ENCODE measurements at regions not wholly inside any gene's neighbourhood (a gene's known extent, or its start where the extent isn't known, plus 50 kb on each side); places are given as distances from the start of the nearest gene placed in this dataset.
A peak's percentile ranks its signal among the peaks of the same experiment; 100 is the strongest.
"Not testable (repeated sequence)": the region's sequence is repeated elsewhere in the genome, so short reads cannot be mapped to it uniquely, and the experiment has no call there.

DNA sequence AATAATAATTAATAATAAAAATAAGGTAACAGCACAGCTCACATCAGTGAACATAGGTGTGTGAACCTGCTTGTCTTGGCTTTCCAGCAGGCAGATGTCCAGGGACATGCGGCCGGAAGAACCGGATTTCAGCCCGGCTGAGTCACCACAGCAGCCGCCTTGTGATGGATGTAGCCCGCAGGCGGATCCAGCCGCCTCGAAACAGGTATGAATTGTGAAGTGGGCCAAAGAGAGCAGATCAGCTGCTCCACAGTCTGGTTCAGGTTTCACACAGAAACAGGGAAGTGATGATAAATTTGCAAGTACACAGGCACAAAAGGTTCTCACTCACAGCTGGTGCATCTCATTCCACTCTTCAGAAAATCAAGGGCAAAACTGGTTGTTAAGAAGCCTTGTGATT is 55.1 kb downstream of the ID4 start:
- DNase-seq: no peak

- DNase-seq: no peak
Measured at GRCh38 chr6:19895866-19896692, 58.9 kb downstream of the ID4 start.

DNA sequence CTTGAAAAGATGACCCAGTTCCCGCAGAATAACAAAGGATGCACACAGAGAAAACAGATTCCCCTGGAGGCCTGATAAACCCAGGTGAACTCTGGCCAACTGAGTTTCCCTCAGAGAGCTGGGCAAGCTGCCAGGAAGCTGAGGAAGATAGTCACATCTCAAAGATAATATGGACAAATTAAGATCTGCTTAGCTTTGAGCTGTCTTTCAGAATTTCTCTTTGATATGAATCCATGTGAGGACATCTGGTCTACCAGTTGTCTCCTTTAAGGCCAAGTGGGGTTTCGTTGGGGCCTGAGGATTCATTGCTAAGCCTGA is 59.5 kb downstream of the ID4 start:
- no peak for DNase-seq

- no peak for DNase-seq
Measured at GRCh38 chr6:19898141-19898740, 61.1 kb downstream of the ID4 start.

- DNase-seq: no peak
Measured at GRCh38 chr6:19902201-19902600, 65.0 kb downstream of the ID4 start.

GRCh38 chr6:19904408-19904807 is 67.2 kb downstream of the ID4 start:
- DNase-seq: not testable (repeated sequence)

DNA sequence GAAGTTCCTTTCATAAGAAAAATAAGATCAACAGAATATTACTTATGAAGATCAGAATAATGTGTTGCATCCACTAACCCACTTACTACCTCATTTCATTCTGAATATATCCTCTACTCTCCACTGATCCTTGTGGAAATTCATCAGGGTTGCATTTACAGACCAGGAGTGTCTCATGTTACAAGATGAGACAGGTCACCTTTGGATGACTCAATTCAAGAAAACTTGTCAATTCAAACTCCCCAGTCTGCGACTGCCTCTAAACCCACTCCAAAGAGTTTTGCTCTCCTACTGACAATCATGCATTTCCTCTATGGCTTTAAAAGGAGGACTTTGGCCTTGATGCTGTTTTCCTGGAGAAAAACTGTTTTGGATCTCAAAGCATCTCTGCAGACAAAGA is 68.4 kb downstream of the ID4 start:
- no peak for DNase-seq

- no peak for DNase-seq
Measured at GRCh38 chr6:19906171-19906570, 69.0 kb downstream of the ID4 start.

DNA sequence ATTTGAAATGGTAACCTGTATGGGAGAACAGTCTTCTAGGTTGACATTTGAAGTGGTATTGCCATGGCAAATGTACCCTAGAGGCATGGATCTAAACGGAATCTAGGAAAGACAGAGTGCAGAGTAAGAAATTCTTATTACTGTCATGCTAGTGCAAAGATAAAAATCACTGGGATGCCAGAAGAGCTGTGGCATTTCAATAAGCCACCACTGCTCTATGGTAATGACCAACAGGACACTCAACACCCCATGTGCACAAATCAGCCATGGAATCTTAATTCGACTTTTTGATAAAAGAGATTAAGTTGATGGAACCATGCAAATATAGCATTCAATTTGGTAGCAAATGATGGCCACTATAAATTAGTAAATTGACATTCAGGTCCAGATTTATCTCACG is 74.1 kb downstream of the ID4 start:
- DNase-seq: no peak

GRCh38 chr6:19918436-19918835 is 81.3 kb downstream of the ID4 start:
- no peak for DNase-seq

DNA sequence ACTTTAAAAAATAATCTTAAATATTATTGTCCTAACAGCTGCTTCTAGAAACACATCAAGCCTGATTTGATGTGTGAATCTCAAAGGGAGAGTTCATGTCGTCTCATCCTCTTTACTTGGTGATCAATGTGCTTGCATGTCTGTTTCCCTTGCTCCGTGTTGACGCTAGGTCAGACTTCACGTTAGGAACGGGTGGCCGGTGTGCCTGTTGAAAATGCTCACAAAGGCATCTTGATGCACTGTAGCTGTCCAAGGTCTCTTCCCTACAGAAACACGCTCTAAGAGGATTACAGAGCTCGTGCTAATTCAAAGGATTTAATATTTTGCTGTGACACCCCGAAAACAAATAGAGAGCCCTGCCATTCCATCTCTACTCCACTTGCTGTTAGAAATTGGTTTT is 84.6 kb downstream of the ID4 start:
- DNase-seq: no peak

- DNase-seq: no peak
Measured at GRCh38 chr6:19925533-19925932, 88.4 kb downstream of the ID4 start.

DNA sequence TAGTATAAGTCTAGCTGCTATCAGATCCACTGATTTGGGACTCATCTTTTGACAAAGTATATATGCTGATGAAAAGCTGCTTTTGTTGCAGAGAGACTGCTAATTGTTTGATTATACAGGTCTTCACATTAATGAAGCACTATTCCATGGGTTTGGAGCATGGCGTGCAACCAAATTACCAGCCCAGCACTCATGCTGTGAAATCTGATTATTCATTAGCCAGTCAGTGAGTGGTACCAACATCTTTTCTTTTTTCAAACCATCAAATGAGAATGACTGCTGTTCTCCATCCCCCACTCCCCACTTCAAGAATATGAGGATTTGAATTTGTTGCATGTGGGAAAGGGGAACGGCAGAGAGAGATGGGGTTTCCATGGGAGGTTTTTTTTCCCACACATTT is 91.3 kb downstream of the ID4 start:
- no peak for DNase-seq

GRCh38 chr6:19929312-19929711 is 92.1 kb downstream of the ID4 start:
- no peak for DNase-seq

DNA sequence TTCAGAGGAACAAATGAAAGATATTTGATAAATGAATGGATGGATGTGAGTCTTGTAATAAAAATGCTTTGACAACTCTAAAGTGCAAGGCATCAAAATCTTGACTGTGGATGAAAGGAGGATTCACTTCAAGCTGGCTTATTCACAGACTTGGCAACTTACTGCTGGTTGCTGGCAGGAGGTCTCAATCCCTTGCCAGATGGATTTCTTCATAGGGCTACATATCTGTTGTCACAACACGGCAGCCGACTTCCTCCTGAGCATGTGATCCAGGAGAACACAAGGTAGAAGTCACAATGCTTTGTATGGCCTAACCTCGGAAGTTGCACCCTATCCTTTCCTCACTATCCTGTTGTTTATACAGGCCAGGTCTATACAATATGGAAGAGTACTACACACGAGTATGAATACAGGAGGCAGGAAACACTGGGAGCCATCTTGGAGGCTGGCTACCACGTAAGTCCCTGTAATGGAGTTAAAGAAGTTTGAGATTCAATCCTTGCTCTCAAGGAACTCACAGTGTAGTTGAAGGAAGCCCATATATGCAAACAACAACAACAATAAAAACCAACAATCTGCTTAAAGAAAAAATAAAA is 97.9 kb downstream of the ID4 start:
- DNase-seq: peak; percentile 73

GRCh38 chr6:19939321-19939720 is 102.2 kb downstream of the ID4 start:
- DNase-seq: not testable (repeated sequence)

GRCh38 chr6:19939926-19940325 is 102.8 kb downstream of the ID4 start:
- not testable (repeated sequence) for DNase-seq

DNA sequence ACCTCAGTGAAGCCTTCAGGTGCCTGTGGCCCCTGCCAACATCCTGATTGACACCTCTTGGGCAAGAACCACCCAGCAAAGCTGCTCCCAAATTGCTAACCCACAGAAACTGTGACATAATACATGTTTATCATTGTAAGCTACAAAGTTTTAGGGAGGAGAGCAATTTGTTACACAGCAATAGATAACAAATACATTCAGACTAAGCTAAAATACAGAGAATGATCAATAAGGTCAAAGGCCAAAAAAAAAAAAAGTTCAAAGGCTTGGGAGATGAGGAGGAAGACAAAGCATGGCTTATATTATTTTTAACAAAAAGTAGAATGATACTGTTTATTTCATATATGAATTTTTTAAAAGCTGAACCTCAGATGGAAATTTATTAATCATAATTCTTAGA is 105.9 kb downstream of the ID4 start:
- no peak for DNase-seq

- DNase-seq: no peak
Measured at GRCh38 chr6:19945843-19946358, 108.7 kb downstream of the ID4 start.

- DNase-seq: no peak
Measured at GRCh38 chr6:19949155-19949554, 112.0 kb downstream of the ID4 start.

GRCh38 chr6:19964115-19964514 is 126.9 kb downstream of the ID4 start:
- no peak for DNase-seq

GRCh38 chr6:19968201-19968600 is 131.0 kb downstream of the ID4 start:
- no peak for DNase-seq

DNA sequence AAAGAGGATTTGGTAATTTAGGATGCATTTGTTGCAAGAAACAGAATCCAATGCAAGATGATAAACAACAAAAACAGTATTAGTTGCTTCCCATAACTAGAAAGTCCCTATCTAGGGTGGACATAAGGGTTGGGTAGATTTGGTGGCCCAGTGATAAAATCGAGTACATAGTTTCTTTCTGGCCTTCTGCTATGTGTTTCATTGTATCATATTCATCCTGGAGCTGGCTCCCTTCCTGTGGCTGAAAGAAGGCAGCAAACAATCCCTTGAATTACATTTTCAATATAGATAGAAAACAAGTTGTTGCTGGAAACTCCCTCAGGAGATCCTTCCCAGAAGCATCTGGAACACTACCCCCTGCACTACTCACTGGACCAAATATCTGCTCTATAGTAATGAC is 135.1 kb downstream of the ID4 start:
- DNase-seq: no peak

DNA sequence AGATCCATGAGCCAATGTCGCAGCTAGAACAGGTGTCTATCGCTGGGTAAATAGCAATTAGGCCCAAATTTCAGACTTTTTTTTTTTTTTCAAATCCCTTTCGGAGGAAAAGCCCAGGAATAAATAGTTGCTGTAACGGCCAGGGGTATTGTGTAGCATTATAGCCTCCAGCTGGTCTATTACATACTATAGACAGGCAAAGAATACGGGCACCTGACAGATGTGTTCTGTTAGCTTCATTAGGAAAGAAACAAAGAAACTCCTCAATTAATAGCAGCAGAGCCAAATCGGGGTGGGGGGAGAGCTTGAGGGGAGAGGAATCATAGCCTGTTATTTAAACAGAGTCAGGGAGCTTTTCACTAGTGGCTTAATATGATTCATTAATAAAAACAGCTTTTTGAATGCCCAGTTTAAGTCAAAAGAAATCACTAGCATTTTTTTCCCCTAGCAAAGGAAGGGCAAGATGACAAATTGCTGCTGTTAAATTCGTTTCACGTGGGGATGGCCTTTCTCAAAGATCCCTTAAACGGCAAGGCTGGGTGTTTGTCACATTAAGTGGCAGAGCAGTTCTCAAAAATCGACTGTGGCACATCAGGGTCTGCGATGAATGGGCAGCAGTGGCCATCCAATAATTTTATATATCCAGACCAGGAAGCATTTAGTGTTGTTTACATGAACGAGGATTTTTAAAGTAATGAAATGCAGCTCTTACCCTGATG is 139.4 kb downstream of the ID4 start:
- peak; percentile 14 for DNase-seq
